ENCODE measurements at regions not wholly inside any gene's neighbourhood (a gene's known extent, or its start where the extent isn't known, plus 50 kb on each side); places are given as distances from the start of the nearest gene placed in this dataset.
"Not testable (repeated sequence)": the region's sequence is repeated elsewhere in the genome, so short reads cannot be mapped to it uniquely, and the experiment has no call there.

DNA sequence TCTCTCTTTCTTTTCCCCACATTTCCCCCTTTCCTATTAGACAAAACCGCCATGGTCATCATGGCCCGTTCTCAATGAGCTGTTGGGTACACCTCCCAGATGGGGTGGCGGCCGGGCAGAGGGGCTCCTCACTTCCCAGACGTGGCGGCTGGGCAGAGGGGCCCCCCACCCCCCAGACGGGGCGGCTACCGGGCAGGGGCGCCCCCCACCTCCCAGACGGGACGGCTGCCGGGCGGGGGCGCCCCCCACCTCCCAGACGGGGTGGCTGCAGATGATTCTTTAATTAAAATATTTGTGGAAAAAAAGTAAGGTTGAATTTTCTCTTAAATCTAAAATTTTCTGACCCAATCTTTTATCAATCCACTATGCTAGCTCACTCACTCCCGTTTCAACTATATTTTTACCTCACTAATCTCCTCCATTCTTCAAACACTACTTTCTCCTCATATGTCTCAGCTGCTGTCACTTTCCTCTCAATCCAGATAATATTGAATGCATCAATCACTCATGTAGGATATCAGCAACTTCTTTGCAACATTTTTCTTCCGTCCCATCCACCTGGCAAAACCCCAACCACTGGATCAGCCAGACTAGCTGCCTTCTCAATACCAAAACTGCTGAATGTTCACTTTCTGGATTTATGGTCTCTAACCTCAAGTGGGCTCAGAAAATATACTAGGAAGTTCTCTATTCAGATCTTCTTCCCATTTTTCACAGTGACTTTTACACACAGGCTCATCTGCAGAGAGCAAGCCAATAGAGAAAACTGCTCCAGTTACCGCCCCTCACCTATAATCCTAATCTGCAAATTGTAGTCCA lies 81.1 kb upstream of the TRIM24 start:
- H3K27ac Mint-ChIP-seq, result no peak overlapping the region
- H3K9me3 Mint-ChIP-seq, result peaks cover 0 to 5% (median 2%) of the 10 kb centered on the region in 3 donors
- H3K27me3 Mint-ChIP-seq, result no peaks in the 10 kb centered on the region
- H3K4me3 Mint-ChIP-seq, result no peak overlapping the region
- no peaks in the 10 kb centered on the region for H3K4me1 Mint-ChIP-seq
- no peaks in the 10 kb centered on the region for H3K36me3 Mint-ChIP-seq

DNA sequence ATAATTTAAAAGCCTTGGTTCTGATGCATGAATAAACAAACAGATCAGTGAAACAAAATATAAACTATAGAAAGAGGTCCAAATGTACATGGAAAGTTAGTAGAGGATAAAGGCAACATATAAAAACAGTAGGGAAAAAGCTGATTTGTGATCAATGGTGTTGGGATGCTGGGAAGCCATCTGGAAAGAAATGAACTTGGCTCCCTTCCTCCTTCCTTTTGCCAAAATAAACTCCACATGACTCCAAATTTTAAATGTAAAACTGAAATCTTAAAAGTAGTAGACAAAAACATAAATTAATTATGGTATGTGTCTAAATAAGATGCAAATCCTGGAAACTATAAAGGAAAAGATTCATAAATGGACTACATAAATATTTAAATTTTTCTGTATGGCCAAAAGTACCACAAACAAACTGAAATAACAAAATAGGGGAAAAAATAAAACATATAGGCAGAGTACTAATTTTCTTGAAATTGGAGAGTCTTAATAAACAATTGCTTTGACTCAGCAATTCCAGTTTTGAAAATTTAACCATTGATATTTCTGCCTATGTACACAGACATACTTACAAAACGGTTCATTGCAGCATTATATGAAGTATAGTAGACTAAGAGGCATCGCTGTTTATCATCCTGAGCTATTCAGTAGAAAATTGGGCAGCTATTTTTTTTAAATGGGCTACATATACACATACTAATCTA lies 77.0 kb upstream of the TRIM24 start:
- Mint-ChIP-seq H3K4me1 (no peaks in the 10 kb centered on the region), H3K27me3 (no peaks in the 10 kb centered on the region), H3K36me3 (no peaks in the 10 kb centered on the region), H3K27ac (no peak overlapping the region), H3K9me3 (peaks cover 0 to 5% (median 0%) of the 10 kb centered on the region in 3 donors), H3K4me3 (no peak overlapping the region)

DNA sequence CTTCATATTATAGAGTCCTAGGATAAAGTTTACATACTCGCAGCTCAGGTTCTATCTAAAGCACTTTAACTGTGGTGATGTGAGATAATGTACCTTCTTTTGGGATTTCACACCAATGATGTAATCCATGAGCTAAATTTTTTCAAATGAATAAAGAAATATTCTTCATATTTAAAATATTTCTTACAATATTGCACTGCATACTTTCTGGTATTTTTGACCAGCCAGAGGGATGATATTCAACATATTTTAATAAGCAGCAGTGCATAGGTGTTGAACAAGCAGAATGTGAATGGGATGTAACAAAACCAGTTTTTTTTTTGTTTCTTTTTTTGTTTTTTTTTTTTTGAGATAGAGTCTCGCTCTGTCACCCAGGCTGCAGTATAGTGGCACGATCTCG lies 73.2 kb upstream of the TRIM24 start:
- Mint-ChIP-seq H3K36me3 (no peaks in the 10 kb centered on the region), H3K4me1 (no peaks in the 10 kb centered on the region), H3K27me3 (no peaks in the 10 kb centered on the region), H3K9me3 (no peaks in the 10 kb centered on the region), H3K27ac (no peak overlapping the region), H3K4me3 (no peak overlapping the region)

DNA sequence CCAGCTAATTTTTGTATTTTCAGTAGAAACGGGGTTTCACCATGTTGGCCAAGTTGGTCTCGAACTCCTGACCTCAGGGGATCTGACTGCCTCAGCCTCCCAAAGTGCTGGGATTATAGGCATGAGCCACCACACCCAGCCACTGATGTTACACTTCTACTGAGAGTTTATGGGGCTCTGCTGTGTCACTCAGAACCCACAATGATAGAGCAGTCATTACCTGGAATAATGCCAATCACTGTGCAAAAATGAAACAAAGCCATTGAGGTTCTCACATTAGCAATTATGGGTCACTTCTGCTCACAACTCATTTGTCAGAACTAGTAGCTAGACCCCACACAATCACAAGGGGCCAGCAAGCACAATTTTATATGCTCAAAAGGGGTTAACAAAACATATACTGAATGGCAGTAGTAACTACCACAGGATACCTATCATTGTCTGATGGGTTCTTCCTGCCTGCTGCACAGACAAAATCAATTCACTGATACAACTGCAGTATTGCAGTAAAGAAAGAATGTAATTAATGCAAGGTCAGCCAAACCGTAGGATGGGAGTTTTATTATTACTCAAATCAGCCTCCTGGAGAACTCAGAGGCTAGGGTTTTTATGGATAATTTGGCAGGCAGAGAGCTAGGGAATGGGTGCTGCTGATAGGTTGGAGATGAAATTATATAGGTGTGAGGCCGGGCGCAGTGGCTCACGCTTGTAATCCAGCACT lies 72.1 kb upstream of the TRIM24 start:
- Mint-ChIP-seq H3K36me3 (no peaks in the 10 kb centered on the region), H3K9me3 (peaks cover 0 to 3% (median 0%) of the 10 kb centered on the region in 3 donors)

DNA sequence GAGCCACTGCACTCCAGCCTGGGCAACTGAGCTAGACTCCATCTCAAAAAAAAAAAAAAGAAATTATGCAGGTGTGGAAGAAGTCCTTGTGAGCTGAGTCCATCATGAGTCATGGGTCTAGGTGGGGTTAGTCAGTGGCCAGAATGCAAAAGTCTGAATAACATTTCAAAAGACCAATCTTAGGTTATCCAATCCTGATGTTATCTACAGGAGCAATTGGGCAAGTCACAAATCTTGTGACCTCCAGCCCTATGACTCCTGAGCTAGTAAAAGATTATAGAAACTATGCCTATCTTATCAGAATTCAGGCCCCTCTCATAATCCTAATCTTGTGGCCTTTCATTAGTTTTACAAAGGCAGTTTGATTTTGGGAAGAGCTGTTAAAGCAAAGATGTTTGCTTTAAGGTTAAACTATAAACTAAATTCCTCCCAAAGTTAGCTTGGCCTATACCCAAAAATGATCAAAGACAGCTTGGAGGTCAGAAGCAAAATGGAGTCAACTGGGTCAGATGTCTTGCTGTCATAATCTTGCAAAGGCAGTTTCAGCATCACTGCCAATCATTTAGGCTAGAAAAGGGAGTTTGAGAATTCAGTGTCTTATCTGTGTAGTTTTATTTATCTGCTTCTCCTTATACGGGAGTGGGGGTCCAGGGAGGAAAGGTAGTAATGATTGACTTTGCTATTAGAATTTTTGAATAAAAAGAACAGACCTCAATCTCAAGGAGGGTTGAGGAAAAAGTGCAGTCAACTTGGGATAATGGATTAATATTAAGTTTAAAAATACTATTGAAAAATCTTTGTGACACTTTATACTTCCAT lies 71.2 kb upstream of the TRIM24 start:
- peaks cover 0 to 3% (median under 1%) of the 10 kb centered on the region in 3 donors for H3K9me3 Mint-ChIP-seq
- H3K27ac Mint-ChIP-seq, result no peak overlapping the region
- H3K36me3 Mint-ChIP-seq, result no peaks in the 10 kb centered on the region
- no peak overlapping the region for H3K4me3 Mint-ChIP-seq
- H3K27me3 Mint-ChIP-seq, result no peaks in the 10 kb centered on the region
- H3K4me1 Mint-ChIP-seq, result no peaks in the 10 kb centered on the region

More for the DNA sequence above, 72.1 kb upstream of the TRIM24 start:
- Mint-ChIP-seq H3K27me3 (no peaks in the 10 kb centered on the region), H3K27ac (peak overlapping the region in 1 of 3 donors; percentile 64), H3K4me3 (no peak overlapping the region), H3K4me1 (no peaks in the 10 kb centered on the region)

DNA sequence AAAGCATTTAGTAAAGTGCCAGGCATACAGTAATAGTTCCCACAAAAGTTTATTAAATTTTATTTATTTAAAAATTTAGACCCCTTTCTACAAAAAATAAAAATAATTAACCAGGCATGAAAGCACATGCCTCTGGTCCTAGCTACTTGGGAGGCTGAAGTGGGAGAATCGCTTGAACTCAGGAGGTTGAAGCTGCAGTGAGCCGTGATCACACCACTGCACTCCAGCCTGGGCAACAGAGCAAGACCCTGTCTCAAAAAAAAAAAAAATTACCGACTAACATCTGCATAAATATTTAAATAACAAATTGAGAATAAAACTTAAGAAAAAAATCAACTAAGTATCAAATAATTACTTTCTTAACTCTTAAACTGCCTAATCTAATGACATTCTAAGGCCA lies 64.3 kb upstream of the TRIM24 start:
- H3K4me3 Mint-ChIP-seq, result no peak overlapping the region
- no peaks in the 10 kb centered on the region for H3K36me3 Mint-ChIP-seq
- no peaks in the 10 kb centered on the region for H3K27me3 Mint-ChIP-seq
- no peak overlapping the region for H3K27ac Mint-ChIP-seq
- H3K4me1 Mint-ChIP-seq, result no peaks in the 10 kb centered on the region
- H3K9me3 Mint-ChIP-seq, result peaks cover 0 to 3% (median 3%) of the 10 kb centered on the region in 3 donors

DNA sequence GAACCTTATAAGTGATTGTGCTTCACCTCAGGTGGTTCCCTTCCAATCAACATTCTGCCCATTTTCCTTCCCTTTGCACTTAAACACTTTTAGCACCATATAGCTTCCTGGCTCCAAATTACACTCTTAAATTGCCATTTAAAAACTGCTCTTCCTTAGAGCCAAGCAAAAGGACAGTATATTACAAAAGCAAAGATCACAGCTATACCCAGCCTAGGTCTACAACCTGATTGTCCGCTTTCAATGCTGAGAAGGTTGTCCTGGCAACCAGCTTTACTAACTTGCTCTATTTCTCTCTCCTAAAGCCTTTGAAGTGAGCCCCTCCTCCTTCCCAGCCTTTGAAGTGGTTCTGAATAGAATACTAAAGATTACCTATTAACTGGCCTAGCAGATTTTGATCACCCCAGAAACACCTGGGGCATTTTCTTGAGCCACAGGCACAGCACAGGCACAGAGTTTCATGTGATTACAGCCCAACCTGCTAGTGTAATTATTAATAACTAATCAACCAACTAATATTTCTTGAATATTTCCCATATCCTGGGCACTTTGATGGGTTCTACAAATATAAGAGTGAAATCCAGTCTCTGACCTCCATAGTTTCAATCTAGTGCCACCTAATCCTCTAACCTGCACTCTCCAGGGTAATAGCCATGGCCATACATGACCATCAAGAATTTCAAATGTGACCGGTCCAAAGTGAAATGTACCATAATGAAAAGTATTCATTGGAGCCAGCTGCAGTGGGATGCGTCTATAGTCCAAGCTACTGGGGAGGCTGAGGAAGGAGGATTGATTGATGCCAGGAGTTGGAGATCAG lies 63.6 kb upstream of the TRIM24 start:
- H3K27ac Mint-ChIP-seq, result no peak overlapping the region

DNA sequence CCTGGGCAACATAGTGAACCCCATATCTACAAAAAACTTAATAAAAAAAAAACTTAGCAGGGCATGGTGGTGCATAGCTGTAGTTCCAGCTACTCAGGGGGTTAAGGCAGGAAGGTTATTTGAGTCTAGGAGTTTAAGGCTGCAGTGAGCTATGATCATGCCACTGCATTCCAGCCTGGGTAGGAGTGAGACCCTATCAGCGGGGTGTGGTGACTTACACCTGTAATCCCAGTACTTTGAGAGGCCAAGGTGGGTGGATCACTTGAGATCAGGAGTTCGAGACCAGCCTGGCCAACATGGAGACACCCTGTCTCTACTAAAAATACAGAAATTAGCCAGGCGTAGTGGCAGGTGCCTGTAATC lies 63.0 kb upstream of the TRIM24 start:
- H3K9me3 Mint-ChIP-seq, H3K27ac Mint-ChIP-seq, H3K4me1 Mint-ChIP-seq, H3K36me3 Mint-ChIP-seq, H3K27me3 Mint-ChIP-seq, H3K4me3 Mint-ChIP-seq: not testable (repeated sequence)

More for the DNA sequence above, 63.6 kb upstream of the TRIM24 start:
- H3K27me3 Mint-ChIP-seq, result no peaks in the 10 kb centered on the region
- peaks cover 0 to 3% (median 3%) of the 10 kb centered on the region in 3 donors for H3K9me3 Mint-ChIP-seq
- no peaks in the 10 kb centered on the region for H3K36me3 Mint-ChIP-seq
- H3K4me3 Mint-ChIP-seq, result no peak overlapping the region
- H3K4me1 Mint-ChIP-seq, result no peaks in the 10 kb centered on the region

DNA sequence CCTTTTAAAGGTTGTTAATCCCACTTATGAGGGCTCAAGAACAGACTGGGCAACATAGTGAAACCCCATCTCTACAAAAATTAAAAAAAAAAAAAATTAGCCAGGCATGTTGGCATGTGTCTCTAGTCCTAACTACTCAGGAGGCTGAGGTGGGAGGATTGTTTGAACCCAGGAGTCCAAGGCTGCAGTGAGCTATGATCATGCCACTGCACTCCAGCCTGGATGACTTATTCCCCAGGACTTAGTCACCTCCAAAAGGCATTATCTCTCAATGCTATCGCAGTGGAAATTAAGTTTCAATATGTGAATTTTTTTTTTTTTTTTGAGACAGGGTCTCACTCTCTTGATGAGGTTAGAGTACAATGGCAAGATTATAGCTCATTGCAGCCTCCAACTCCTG lies 61.2 kb upstream of the TRIM24 start:
- Mint-ChIP-seq H3K27ac (no peak overlapping the region), H3K4me3 (no peak overlapping the region), H3K27me3 (no peaks in the 10 kb centered on the region), H3K9me3 (peaks cover 0 to 3% (median 0%) of the 10 kb centered on the region in 3 donors), H3K4me1 (no peaks in the 10 kb centered on the region), H3K36me3 (peaks cover 2% of the 10 kb centered on the region)

DNA sequence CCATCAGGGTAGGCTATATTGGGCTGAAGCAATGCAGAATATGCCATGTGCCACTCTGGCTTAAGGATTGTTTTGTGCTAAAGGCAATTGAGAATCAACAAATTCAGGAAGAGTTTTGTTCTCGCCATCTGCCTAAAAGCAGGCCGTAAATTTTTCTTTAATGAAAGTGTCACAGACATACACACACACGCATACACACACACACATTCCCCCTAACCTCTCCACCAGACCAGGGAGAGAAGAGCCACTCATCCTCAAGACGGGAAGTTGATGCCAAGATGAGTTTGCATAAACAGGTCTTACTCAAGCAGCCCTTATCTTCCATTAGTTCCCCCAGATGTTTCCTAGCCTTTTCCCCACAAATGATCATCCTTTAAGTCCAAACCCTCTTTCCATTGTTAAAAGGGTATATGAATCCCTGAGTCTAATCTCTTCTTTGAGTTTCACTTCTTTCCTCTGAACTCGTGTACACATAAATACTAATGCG lies 59.6 kb upstream of the TRIM24 start:
- Mint-ChIP-seq H3K27ac (no peak overlapping the region), H3K4me3 (no peak overlapping the region), H3K4me1 (no peaks in the 10 kb centered on the region), H3K9me3 (peaks cover 0 to 4% (median 2%) of the 10 kb centered on the region in 3 donors), H3K27me3 (no peaks in the 10 kb centered on the region), H3K36me3 (peaks cover 3% of the 10 kb centered on the region)

DNA sequence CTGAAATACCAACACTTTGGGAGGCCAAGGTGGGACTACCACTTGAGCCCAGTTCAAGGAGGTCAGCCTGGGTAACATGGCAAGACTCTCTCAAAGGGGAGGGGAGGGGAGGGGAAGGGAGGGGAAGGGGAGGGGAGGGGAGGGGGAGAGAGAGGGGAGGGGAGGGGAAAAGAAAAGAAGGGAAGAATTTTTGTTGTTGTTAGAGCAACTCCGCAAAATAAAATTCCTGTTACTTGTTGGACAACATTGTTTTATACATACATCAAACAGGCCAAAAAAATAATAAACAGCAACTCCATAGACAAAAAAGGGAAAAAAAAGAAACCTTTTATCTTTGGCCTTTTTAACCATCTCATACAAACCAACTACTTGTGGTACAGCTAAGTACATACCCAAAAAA lies 57.3 kb upstream of the TRIM24 start:
- H3K4me1 Mint-ChIP-seq, result no peaks in the 10 kb centered on the region
- peaks cover 3% of the 10 kb centered on the region for H3K36me3 Mint-ChIP-seq
- peaks cover 0 to 4% (median 2%) of the 10 kb centered on the region in 3 donors for H3K9me3 Mint-ChIP-seq
- H3K27me3 Mint-ChIP-seq, result no peaks in the 10 kb centered on the region
- no peak overlapping the region for H3K27ac Mint-ChIP-seq
- no peak overlapping the region for H3K4me3 Mint-ChIP-seq

DNA sequence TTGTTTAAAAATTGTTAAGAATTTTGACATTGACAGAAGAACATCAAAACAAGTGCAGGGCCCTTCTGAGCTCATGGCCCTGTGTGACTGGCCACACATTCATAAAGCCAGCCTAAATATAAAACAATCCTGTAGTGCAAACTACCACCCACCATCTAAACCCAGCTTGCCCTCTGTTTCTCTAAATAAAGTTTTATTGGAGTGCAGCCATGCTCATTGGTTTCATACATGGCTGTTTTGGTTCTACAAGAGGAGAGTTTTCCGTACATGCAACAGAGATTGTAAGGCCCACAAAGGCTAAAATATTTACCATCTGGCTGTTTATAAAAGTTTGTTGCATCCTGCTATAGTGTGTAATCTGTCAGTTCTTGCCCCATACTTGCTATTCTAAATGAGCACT lies 54.6 kb upstream of the TRIM24 start:
- Mint-ChIP-seq H3K4me3 (no peak overlapping the region), H3K36me3 (peaks cover 3% of the 10 kb centered on the region), H3K4me1 (no peaks in the 10 kb centered on the region), H3K9me3 (peaks cover 0 to 4% (median 2%) of the 10 kb centered on the region in 3 donors), H3K27ac (no peak overlapping the region), H3K27me3 (no peaks in the 10 kb centered on the region)

DNA sequence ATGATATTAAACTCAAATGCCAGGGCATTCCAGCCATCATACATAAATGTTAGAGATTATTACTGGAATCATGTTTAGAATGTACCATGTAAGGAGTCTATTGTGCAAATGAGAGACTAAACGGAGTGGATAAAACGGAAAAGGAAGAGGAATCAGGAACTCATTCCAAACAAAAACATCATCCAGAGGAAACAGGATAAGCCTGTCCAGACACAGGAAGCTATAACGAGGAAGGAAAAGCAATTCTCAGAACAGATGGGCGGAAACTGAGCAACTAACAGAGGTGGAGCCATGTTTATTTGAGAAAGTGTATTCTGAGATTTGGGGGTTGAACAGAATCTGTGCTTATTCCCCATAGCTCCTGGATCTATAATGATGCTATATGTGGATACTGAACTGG lies 52.3 kb upstream of the TRIM24 start:
- no peaks in the 10 kb centered on the region for H3K4me1 Mint-ChIP-seq

More for the DNA sequence above, 52.3 kb upstream of the TRIM24 start:
- H3K4me3 Mint-ChIP-seq, result no peak overlapping the region
- H3K27me3 Mint-ChIP-seq, result no peaks in the 10 kb centered on the region
- peaks cover 3% of the 10 kb centered on the region for H3K36me3 Mint-ChIP-seq
- peaks cover 0 to 7% (median 2%) of the 10 kb centered on the region in 3 donors for H3K9me3 Mint-ChIP-seq
- no peak overlapping the region for H3K27ac Mint-ChIP-seq
